ENCODE measurements at regions not wholly inside any gene's neighbourhood (a gene's known extent, or its start where the extent isn't known, plus 50 kb on each side); places are given as distances from the start of the nearest gene placed in this dataset.
A peak's percentile ranks its signal among the peaks of the same experiment; 100 is the strongest.

GRCh38 chr3:176663837-176664831 is 533.1 kb downstream of the TBL1XR1 start:
- TF ChIP-seq, protein P1, sequence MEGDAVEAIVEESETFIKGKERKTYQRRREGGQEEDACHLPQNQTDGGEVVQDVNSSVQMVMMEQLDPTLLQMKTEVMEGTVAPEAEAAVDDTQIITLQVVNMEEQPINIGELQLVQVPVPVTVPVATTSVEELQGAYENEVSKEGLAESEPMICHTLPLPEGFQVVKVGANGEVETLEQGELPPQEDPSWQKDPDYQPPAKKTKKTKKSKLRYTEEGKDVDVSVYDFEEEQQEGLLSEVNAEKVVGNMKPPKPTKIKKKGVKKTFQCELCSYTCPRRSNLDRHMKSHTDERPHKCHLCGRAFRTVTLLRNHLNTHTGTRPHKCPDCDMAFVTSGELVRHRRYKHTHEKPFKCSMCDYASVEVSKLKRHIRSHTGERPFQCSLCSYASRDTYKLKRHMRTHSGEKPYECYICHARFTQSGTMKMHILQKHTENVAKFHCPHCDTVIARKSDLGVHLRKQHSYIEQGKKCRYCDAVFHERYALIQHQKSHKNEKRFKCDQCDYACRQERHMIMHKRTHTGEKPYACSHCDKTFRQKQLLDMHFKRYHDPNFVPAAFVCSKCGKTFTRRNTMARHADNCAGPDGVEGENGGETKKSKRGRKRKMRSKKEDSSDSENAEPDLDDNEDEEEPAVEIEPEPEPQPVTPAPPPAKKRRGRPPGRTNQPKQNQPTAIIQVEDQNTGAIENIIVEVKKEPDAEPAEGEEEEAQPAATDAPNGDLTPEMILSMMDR (IDR thresholded peaks at IDR 0.05; ENCODE audit: poor library complexity), result peak; percentile 55
- no peak for TF ChIP-seq EZH2 (IDR thresholded peaks at IDR 0.05; ENCODE audit: borderline replicate concordance)
- TF ChIP-seq EZH2phosphoT487 (IDR thresholded peaks at IDR 0.05; ENCODE audit: low read depth, severe bottlenecking, unreplicated experiment), result no peak

All from hepatocyte (in vitro differentiated cells).